Natural killer cell (primary cell): ENCODE measurements at regions not wholly inside any gene's neighbourhood (a gene's known extent, or its start where the extent isn't known, plus 50 kb on each side); places are given as distances from the start of the nearest gene placed in this dataset.

ENCODE experiments used
- ATAC-seq, 3 donors: fragments of 150-1000 bp in 2 of 3; fragments of 200-7000 bp in 1 of 3; cut with Tn5 transposase; 1 replicate in 1 of 3; 2 replicates in 2 of 3; pipeline ENCODE4 v1.10.0; 2021; ENCODE audit warnings: mild to moderate bottlenecking in 2 of 3, moderate library complexity in 2 of 3
- DNase-seq, 2 donors: peaks; one replicate each; pipeline versions ENCODE4 v3.0.0 to v3.0.0-alpha.2; 2013 to 2021; ENCODE audit warnings: mixed read lengths in 1 of 2
- H3K27ac ChIP-seq: one replicate; pipeline ENCODE4 v1.5.1; 2013; ENCODE audit warnings: mild to moderate bottlenecking, low read length
- H3K27me3 ChIP-seq: one replicate; pipeline ENCODE4 v1.6.1; 2013; ENCODE audit warnings: low read length; ENCODE audit not compliant: control insufficient read depth, insufficient read depth
- H3K36me3 ChIP-seq: one replicate; pipeline ENCODE4 v1.6.1; 2013; ENCODE audit warnings: low read length; ENCODE audit not compliant: control insufficient read depth, insufficient read depth
- H3K4me1 ChIP-seq: one replicate; pipeline ENCODE4 v1.6.1; 2013; ENCODE audit warnings: low read length; ENCODE audit not compliant: control insufficient read depth, insufficient read depth
- H3K4me3 ChIP-seq: one replicate; pipeline ENCODE4 v1.5.1; 2013; ENCODE audit warnings: low read length
- H3K9me3 ChIP-seq: one replicate; pipeline ENCODE4 v1.6.1; 2013; ENCODE audit warnings: low read length; ENCODE audit not compliant: control insufficient read depth, insufficient read depth
- H3K27ac Mint-ChIP-seq, 2 donors: one replicate each; pipeline ENCODE4 v1.8.0; 2022; ENCODE audit warnings: mild to moderate bottlenecking in 2 of 2, mixed read lengths in 2 of 2, moderate library complexity in 1 of 2
- H3K27me3 Mint-ChIP-seq, 2 donors: one replicate each; pipeline ENCODE4 v1.8.0; 2022; ENCODE audit warnings: low read depth in 2 of 2, mixed read lengths in 2 of 2
- H3K36me3 Mint-ChIP-seq: one replicate; pipeline ENCODE4 v1.8.0; 2022; ENCODE audit warnings: mixed read lengths
- H3K4me1 Mint-ChIP-seq, 2 donors: one replicate each; pipeline ENCODE4 v1.8.0; 2022; ENCODE audit warnings: mixed read lengths in 2 of 2
- H3K4me3 Mint-ChIP-seq: one replicate; pipeline ENCODE4 v1.8.0; 2022; ENCODE audit warnings: mild to moderate bottlenecking, moderate library complexity, mixed read lengths
- H3K9me3 Mint-ChIP-seq, 2 donors: one replicate each; pipeline ENCODE4 v1.8.0; 2022; ENCODE audit warnings: mixed read lengths in 2 of 2
- WGBS: methylation state at CpG from one replicate; pipeline ENCODE4 v1.1.7; 2013; ENCODE audit warnings: missing lambda C conversion rate; ENCODE audit not compliant: insufficient coverage; 5-methylcytosine and 5-hydroxymethylcytosine counted together
- intact Hi-C: fragments of 100-400 bp; cut with micrococcal nuclease; formaldehyde crosslinking; loops from one replicate; pipeline ENCODE4 v1.14.2; 2022
- TF ChIP-seq, protein P1 (sequence below): fragments of 200-600 bp; IDR thresholded peaks from one replicate; pipeline ENCODE4 v1.8.0; 2022; ENCODE audit warnings: antibody characterized with exemption

DNA sequence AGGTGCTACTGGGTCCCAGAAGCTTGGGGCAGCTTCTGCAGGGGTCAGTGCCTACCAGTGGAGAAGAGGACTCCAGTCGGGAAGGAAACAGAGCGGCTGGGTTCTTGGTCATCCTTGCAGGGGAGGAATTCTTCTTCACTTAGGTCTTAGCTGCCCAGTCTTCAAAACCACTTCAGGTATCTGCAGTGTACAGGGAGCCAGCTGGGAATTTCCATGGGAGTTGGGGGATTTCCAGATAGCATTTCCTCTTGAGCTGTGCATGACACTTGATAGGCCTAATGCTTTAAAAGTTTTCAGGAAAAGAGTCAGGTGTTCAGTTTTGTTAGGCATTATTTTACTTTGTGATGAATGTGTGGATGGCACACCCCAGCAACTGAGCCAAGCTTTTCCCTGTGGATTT, 58.1 kb upstream of the ENPP6 start:
- no peak overlapping the region for H3K27ac ChIP-seq
- Mint-ChIP-seq H3K9me3 (no peaks in the 10 kb centered on the region), H3K27me3 (peaks cover 0 to under 1% of the 10 kb centered on the region in 2 donors), H3K36me3 (no peaks in the 10 kb centered on the region), H3K27ac (no peak overlapping the region), H3K4me1 (no peaks in the 10 kb centered on the region), H3K4me3 (no peak overlapping the region)
- H3K9me3 ChIP-seq, result no peaks in the 10 kb centered on the region
- no peaks in the 10 kb centered on the region for H3K36me3 ChIP-seq
- no peaks in the 10 kb centered on the region for H3K4me1 ChIP-seq
- TF ChIP-seq, protein P1, sequence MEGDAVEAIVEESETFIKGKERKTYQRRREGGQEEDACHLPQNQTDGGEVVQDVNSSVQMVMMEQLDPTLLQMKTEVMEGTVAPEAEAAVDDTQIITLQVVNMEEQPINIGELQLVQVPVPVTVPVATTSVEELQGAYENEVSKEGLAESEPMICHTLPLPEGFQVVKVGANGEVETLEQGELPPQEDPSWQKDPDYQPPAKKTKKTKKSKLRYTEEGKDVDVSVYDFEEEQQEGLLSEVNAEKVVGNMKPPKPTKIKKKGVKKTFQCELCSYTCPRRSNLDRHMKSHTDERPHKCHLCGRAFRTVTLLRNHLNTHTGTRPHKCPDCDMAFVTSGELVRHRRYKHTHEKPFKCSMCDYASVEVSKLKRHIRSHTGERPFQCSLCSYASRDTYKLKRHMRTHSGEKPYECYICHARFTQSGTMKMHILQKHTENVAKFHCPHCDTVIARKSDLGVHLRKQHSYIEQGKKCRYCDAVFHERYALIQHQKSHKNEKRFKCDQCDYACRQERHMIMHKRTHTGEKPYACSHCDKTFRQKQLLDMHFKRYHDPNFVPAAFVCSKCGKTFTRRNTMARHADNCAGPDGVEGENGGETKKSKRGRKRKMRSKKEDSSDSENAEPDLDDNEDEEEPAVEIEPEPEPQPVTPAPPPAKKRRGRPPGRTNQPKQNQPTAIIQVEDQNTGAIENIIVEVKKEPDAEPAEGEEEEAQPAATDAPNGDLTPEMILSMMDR, result no peak
- DNase-seq (no peak), ATAC-seq (no peak)
- no peaks in the 10 kb centered on the region for H3K27me3 ChIP-seq
- intact Hi-C loops, result no loop called here
- 100% methylated on average over 2 of the region's 2 CpGs for WGBS
- no peak overlapping the region for H3K4me3 ChIP-seq

DNA sequence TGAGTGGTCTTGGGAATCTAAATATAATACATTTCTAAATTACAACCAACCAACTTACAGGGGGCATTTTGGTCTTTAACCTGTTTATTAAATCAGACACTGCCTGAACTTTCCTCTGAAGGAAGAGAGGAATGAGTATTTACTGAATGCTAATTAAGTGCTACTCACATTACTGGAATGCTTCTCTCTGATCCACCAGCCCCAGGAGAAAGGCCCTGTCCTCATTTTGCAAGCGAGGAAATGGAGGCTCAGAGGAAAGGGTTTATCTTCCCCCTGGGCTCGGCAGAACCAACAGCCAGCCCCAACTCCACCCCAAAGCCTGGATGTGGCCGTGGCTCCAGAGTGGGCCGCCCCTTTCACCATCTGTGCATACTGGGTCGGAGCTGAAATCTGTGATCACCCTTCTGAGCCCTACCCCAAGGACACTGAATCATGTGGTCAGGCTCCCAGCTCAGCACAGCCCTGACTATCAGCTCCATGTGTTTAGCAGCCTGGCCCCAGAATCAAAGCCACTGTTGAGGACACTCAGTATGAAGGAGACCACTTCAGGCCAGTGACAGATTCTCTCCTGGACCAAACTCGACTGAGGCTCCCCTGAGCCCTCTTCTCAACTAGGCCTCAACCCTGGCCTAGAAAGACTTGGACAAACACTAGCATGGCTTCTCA, 56.7 kb upstream of the ENPP6 start:
- no peaks in the 10 kb centered on the region for H3K36me3 ChIP-seq
- Mint-ChIP-seq H3K27me3 (peaks cover 0 to 3% of the 10 kb centered on the region in 2 donors), H3K9me3 (no peaks in the 10 kb centered on the region), H3K27ac (no peak overlapping the region), H3K36me3 (no peaks in the 10 kb centered on the region), H3K4me3 (no peak overlapping the region), H3K4me1 (no peaks in the 10 kb centered on the region)
- no peak for DNase-seq
- ATAC-seq, result no peak
- H3K27ac ChIP-seq, result no peak overlapping the region
- H3K9me3 ChIP-seq, result no peaks in the 10 kb centered on the region
- no peaks in the 10 kb centered on the region for H3K27me3 ChIP-seq
- H3K4me1 ChIP-seq, result no peaks in the 10 kb centered on the region
- intact Hi-C loops, result no loop called here
- TF ChIP-seq, protein P1, result no peak
- H3K4me3 ChIP-seq, result no peak overlapping the region
- 92% methylated on average over 6 of the region's 6 CpGs for WGBS

DNA sequence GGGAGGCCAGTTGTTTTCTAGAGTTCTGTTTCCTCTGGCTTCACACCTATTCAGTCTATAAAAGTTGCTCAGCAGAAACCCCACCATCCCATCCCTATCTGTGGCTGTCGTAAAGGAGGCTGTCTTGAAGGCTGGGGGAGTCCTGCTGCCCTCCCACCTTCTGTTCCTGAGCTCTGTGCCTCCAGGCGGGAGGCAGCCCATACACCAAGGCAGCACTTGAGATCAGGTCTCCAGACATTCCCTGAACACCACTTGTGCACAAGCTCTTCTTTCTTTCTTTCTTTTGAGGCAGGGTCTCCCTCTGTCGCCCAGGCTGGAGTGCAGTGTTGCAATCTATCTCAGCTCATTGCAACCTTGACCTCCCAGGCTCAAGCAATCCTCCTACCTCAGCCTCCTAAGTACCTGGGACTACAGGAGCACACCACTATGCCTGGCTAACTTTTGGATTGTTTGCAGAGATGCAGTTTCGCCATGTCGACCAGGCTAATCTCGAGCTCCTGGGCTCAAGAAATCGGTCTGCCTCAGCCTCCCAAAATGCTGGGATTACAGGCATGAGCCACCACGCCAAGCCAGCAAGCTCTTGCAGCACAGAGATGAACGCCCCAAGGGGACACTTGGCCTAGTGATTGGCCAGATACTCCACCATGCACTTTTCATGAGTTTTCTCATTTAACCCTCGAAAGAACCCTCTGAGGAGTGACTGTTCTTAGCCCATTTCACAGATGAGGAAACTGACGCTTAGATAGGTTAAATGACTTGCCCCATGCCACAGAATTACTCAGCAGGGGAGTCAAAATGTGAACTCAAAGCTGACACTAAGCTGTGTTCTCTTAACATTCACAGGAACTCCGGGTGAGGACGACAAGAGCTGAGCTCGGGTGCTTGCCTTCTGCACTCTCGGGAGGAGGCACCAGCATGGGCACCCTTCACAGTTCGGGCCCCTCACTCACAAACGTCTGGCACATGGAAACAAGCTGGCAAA, 55.8 kb upstream of the ENPP6 start:
- ATAC-seq, result no peak
- Histone ChIP-seq H3K4me1 (no peaks in the 10 kb centered on the region), H3K4me3 (no peak overlapping the region), H3K27ac (no peak overlapping the region), H3K36me3 (no peaks in the 10 kb centered on the region), H3K27me3 (no peaks in the 10 kb centered on the region), H3K9me3 (no peaks in the 10 kb centered on the region)
- Mint-ChIP-seq H3K4me1 (peaks cover 4 to 6% of the 10 kb centered on the region in 2 donors), H3K4me3 (no peak overlapping the region), H3K36me3 (no peaks in the 10 kb centered on the region), H3K9me3 (no peaks in the 10 kb centered on the region), H3K27ac (no peak overlapping the region), H3K27me3 (peaks cover 0 to 3% of the 10 kb centered on the region in 2 donors)
- WGBS, result 82% methylated on average over 17 of the region's 17 CpGs
- no peak for DNase-seq
- TF ChIP-seq, protein P1, result no peak
- intact Hi-C loops, result no loop called here
